HPDE6-E6E7 (cell line): ENCODE measurements at regions not wholly inside any gene's neighbourhood (a gene's known extent, or its start where the extent isn't known, plus 50 kb on each side); places are given as distances from the start of the nearest gene placed in this dataset.

Experiments
- DNase-seq: peaks from one replicate; pipeline ENCODE4 v3.0.0; 2011; ENCODE audit warnings: missing footprints; ENCODE audit errors: extremely low spot score

- DNase-seq: no peak
Measured at GRCh38 chr4:14095831-14096230, 468.3 kb upstream of the BOD1L1 start.

GRCh38 chr4:14096396-14096965 is 469.0 kb upstream of the BOD1L1 start:
- DNase-seq: no peak

GRCh38 chr4:14100349-14100748 is 472.8 kb upstream of the BOD1L1 start:
- DNase-seq: no peak

- DNase-seq: no peak
Measured at GRCh38 chr4:14110407-14110806, 482.9 kb upstream of the BOD1L1 start.

GRCh38 chr4:14111730-14112181 is 484.2 kb upstream of the BOD1L1 start:
- DNase-seq: no peak

GRCh38 chr4:14115106-14115505 is 487.6 kb upstream of the BOD1L1 start:
- no peak for DNase-seq

GRCh38 chr4:14117575-14118238 is 490.2 kb upstream of the BOD1L1 start:
- no peak for DNase-seq

- DNase-seq: no peak
Measured at GRCh38 chr4:14124816-14125215, 497.3 kb upstream of the BOD1L1 start.

- DNase-seq: no peak
Measured at GRCh38 chr4:14125375-14126129, 498.0 kb upstream of the BOD1L1 start.

GRCh38 chr4:14130551-14130950 is 503.0 kb upstream of the BOD1L1 start:
- DNase-seq: no peak

GRCh38 chr4:14131335-14131734 is 503.8 kb upstream of the BOD1L1 start:
- DNase-seq: no peak

- no peak for DNase-seq
Measured at GRCh38 chr4:14132301-14132700, 504.8 kb upstream of the BOD1L1 start.

GRCh38 chr4:14138106-14138505 is 510.6 kb upstream of the BOD1L1 start:
- no peak for DNase-seq

- DNase-seq: no peak
Measured at GRCh38 chr4:14143892-14144291, 516.4 kb upstream of the BOD1L1 start.

GRCh38 chr4:14149176-14150053 is 521.9 kb upstream of the BOD1L1 start:
- DNase-seq: no peak

- no peak for DNase-seq
Measured at GRCh38 chr4:14151101-14151500, 523.6 kb upstream of the BOD1L1 start.

GRCh38 chr4:14152834-14153519 is 525.5 kb upstream of the BOD1L1 start:
- DNase-seq: no peak

- no peak for DNase-seq
Measured at GRCh38 chr4:14155803-14156202, 528.3 kb upstream of the BOD1L1 start.

GRCh38 chr4:14157262-14157661 is 529.7 kb upstream of the BOD1L1 start:
- DNase-seq: no peak

GRCh38 chr4:14165222-14165920 is 537.8 kb upstream of the BOD1L1 start:
- DNase-seq: no peak
